ENCODE measurements at regions not wholly inside any gene's neighbourhood (a gene's known extent, or its start where the extent isn't known, plus 50 kb on each side); places are given as distances from the start of the nearest gene placed in this dataset.

- H2AFZ ChIP-seq (ENCODE audit: insufficient read depth, low read depth, low read length, poor library complexity, severe bottlenecking), result no peak overlapping the region
- no peak overlapping the region for H3K9ac ChIP-seq (ENCODE audit: insufficient read depth, low read length, poor library complexity, severe bottlenecking)
- H3K36me3 ChIP-seq (replicated peaks in 1 of 2; ENCODE audit: control insufficient read depth in 1 of 2, insufficient read depth in 2 of 2, low read length in 2 of 2), result no peaks in the 10 kb centered on the region
- H3K4me2 ChIP-seq (replicated peaks; ENCODE audit: extremely low read depth, low read length, poor library complexity, severe bottlenecking), result no peak overlapping the region
- H3K79me2 ChIP-seq (ENCODE audit: insufficient read depth, low read length), result no peaks in the 10 kb centered on the region
- H3K9me3 ChIP-seq (replicated peaks in 1 of 2; ENCODE audit: control insufficient read depth in 1 of 2, insufficient read depth in 1 of 2, low read length in 2 of 2), result no peaks in the 10 kb centered on the region
- no peaks in the 10 kb centered on the region for H3K4me1 ChIP-seq (ENCODE audit: control insufficient read depth in 1 of 2, insufficient read depth in 2 of 2, low read length in 2 of 2)
- no peaks in the 10 kb centered on the region for H3K36me3 Mint-ChIP-seq
- H3K4me3 ChIP-seq (replicated peaks in 1 of 3; ENCODE audit: low read depth in 2 of 3, low read length in 3 of 3), result no peak overlapping the region
- H3K4me1 Mint-ChIP-seq, result no peaks in the 10 kb centered on the region
- H3K27ac ChIP-seq (ENCODE audit: low read depth in 1 of 2, low read length in 2 of 2), result no peak overlapping the region
- no peak overlapping the region for H3K4me3 Mint-ChIP-seq
- DNase-seq, result no peak
- peaks cover 2 to 18% of the 10 kb centered on the region in 2 donors for H3K27me3 ChIP-seq (ENCODE audit: control insufficient read depth in 2 of 2, insufficient read depth in 2 of 2, low read length in 2 of 2)
- WGBS (ENCODE audit: insufficient coverage), result 96% methylated on average over 4 of the region's 8 CpGs
- no peak overlapping the region for H3K27ac Mint-ChIP-seq
- peaks cover 37 to 57% (median 44%) of the 10 kb centered on the region in 3 donors for H3K27me3 Mint-ChIP-seq (ENCODE audit: low read depth in 3 of 3)
- peaks cover 0 to 3% (median 0%) of the 10 kb centered on the region in 7 donors for H3K9me3 Mint-ChIP-seq
- intact Hi-C loops (cut with micrococcal nuclease), result no loop called here
- no peaks in the 10 kb centered on the region for H4K20me1 ChIP-seq (ENCODE audit: insufficient read depth, low read length)
- TF ChIP-seq, protein P1, sequence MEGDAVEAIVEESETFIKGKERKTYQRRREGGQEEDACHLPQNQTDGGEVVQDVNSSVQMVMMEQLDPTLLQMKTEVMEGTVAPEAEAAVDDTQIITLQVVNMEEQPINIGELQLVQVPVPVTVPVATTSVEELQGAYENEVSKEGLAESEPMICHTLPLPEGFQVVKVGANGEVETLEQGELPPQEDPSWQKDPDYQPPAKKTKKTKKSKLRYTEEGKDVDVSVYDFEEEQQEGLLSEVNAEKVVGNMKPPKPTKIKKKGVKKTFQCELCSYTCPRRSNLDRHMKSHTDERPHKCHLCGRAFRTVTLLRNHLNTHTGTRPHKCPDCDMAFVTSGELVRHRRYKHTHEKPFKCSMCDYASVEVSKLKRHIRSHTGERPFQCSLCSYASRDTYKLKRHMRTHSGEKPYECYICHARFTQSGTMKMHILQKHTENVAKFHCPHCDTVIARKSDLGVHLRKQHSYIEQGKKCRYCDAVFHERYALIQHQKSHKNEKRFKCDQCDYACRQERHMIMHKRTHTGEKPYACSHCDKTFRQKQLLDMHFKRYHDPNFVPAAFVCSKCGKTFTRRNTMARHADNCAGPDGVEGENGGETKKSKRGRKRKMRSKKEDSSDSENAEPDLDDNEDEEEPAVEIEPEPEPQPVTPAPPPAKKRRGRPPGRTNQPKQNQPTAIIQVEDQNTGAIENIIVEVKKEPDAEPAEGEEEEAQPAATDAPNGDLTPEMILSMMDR (IDR thresholded peaks at IDR 0.05), result no peak
Observed at GRCh38 chr5:141762790-141763368, 80.8 kb upstream of the ARAP3 start.

DNA sequence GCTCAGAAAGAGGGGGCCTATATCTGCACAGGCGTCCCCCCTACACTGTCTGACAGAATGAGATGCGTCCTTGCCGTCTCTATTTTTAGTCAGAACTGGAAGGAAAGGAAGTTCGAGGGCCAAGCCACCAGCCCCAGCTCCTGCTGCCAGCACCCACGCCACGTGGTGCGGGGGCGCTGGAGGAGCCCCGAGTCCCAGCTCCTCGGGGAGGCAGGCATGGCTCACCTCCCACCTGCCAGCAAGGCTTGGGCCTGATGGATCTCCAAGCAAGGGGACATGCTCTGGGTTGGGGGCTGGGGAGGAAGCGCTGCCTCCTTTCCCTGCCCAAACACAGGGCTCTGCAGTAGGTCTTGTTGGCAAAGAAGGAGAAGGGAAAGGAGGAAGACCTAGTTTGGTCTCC, 80.3 kb upstream of the ARAP3 start:
- Mint-ChIP-seq H3K36me3 (no peaks in the 10 kb centered on the region), H3K4me3 (no peak overlapping the region), H3K4me1 (no peaks in the 10 kb centered on the region), H3K9me3 (peaks cover 0 to 4% (median 0%) of the 10 kb centered on the region in 7 donors), H3K27me3 (ENCODE audit: low read depth in 3 of 3) (peaks cover 42 to 63% (median 46%) of the 10 kb centered on the region in 3 donors), H3K27ac (no peak overlapping the region)
- no peak overlapping the region for H2AFZ ChIP-seq (ENCODE audit: insufficient read depth, low read depth, low read length, poor library complexity, severe bottlenecking)
- no peaks in the 10 kb centered on the region for H4K20me1 ChIP-seq (ENCODE audit: insufficient read depth, low read length)
- no peak for DNase-seq
- TF ChIP-seq, protein P1 (IDR thresholded peaks at IDR 0.05), result no peak
- no peak overlapping the region for H3K4me2 ChIP-seq (replicated peaks; ENCODE audit: extremely low read depth, low read length, poor library complexity, severe bottlenecking)
- H3K9me3 ChIP-seq (replicated peaks in 1 of 2; ENCODE audit: control insufficient read depth in 1 of 2, insufficient read depth in 1 of 2, low read length in 2 of 2), result no peaks in the 10 kb centered on the region
- H3K4me1 ChIP-seq (ENCODE audit: control insufficient read depth in 1 of 2, insufficient read depth in 2 of 2, low read length in 2 of 2), result no peaks in the 10 kb centered on the region
- intact Hi-C loops (cut with micrococcal nuclease), result no loop called here
- 58% methylated on average over 2 of the region's 11 CpGs for WGBS (ENCODE audit: insufficient coverage)
- no peak overlapping the region for H3K9ac ChIP-seq (ENCODE audit: insufficient read depth, low read length, poor library complexity, severe bottlenecking)
- H3K27ac ChIP-seq (ENCODE audit: low read depth in 1 of 2, low read length in 2 of 2), result no peak overlapping the region
- H3K27me3 ChIP-seq (ENCODE audit: control insufficient read depth in 2 of 2, insufficient read depth in 2 of 2, low read length in 2 of 2), result peaks cover 6 to 22% of the 10 kb centered on the region in 2 donors
- H3K79me2 ChIP-seq (ENCODE audit: insufficient read depth, low read length), result no peaks in the 10 kb centered on the region
- H3K4me3 ChIP-seq (replicated peaks in 1 of 3; ENCODE audit: low read depth in 2 of 3, low read length in 3 of 3), result no peak overlapping the region
- no peaks in the 10 kb centered on the region for H3K36me3 ChIP-seq (replicated peaks in 1 of 2; ENCODE audit: control insufficient read depth in 1 of 2, insufficient read depth in 2 of 2, low read length in 2 of 2)

All from CD14-positive monocyte (primary cell).